Lung (tissue), 11 donors: ENCODE measurements at regions not wholly inside any gene's neighbourhood (a gene's known extent, or its start where the extent isn't known, plus 50 kb on each side); places are given as distances from the start of the nearest gene placed in this dataset.
A peak's percentile ranks its signal among the peaks of the same experiment; 100 is the strongest.

Source experiments
- ATAC-seq: fragments of 200-7000 bp; cut with Tn5 transposase; one replicate; pipeline ENCODE4 v1.9.1; 2020; ENCODE audit warnings: moderate number of reproducible peaks; ENCODE audit not compliant: insufficient read depth, low FRiP score
- DNase-seq, 3 donors: peaks; one replicate each; pipeline ENCODE4 v3.0.0-alpha.2; 2013 to 2017
- H3K27ac ChIP-seq, 2 donors: one replicate each; pipeline ENCODE4 v1.5.1; 2013; ENCODE audit warnings: mild to moderate bottlenecking in 2 of 2, moderate library complexity in 2 of 2, control low read depth in 1 of 2, inconsistent platforms in 1 of 2, low read depth in 1 of 2, low read length in 1 of 2
- H3K27me3 ChIP-seq, 3 donors: one replicate each; pipeline ENCODE4 v1.5.1; 2013; ENCODE audit warnings: low read length in 2 of 3; ENCODE audit not compliant: control insufficient read depth in 3 of 3, insufficient read depth in 3 of 3
- H3K36me3 ChIP-seq, 4 donors: one replicate each; pipeline ENCODE4 v1.5.1; 2013; ENCODE audit warnings: low read length in 4 of 4, mild to moderate bottlenecking in 1 of 4, moderate library complexity in 1 of 4; ENCODE audit not compliant: control insufficient read depth in 4 of 4, insufficient read depth in 4 of 4
- H3K4me1 ChIP-seq, 5 donors: one replicate each; pipeline ENCODE4 v1.5.1; 2013; ENCODE audit warnings: low read length in 5 of 5, mild to moderate bottlenecking in 2 of 5, moderate library complexity in 1 of 5; ENCODE audit not compliant: control insufficient read depth in 5 of 5, insufficient read depth in 5 of 5
- H3K4me3 ChIP-seq: one replicate; pipeline ENCODE4 v1.5.1; 2013; ENCODE audit warnings: mild to moderate bottlenecking, control low read depth, moderate library complexity
- H3K9ac ChIP-seq, 2 donors: one replicate each; pipeline ENCODE4 v1.5.1; 2013; ENCODE audit warnings: low read length in 2 of 2, control low read depth in 1 of 2; ENCODE audit not compliant: insufficient read depth in 1 of 2
- H3K9me3 ChIP-seq, 4 donors: one replicate each; pipeline ENCODE4 v1.5.1; 2013; ENCODE audit warnings: low read length in 3 of 4, mild to moderate bottlenecking in 1 of 4, moderate library complexity in 1 of 4; ENCODE audit not compliant: control insufficient read depth in 4 of 4, insufficient read depth in 3 of 4
- CTCF ChIP-seq: IDR thresholded peaks from 2 replicates; pipeline ENCODE4 v1.5.1; 2012; ENCODE audit warnings: mild to moderate bottlenecking; ENCODE audit errors: control extremely low read depth, extremely low read depth
- WGBS, 2 donors: extraction: QIAGEN DNeasy Blood & Tissue Kit; methylation state at CpG; one replicate each; pipeline ENCODE4 v1.1.7; 2013; 5-methylcytosine and 5-hydroxymethylcytosine counted together
- donor health status: control.
- donor health status: control.
- donor health status: Bipolar disorder and iron deficiency.
- donor health status: healthy.
- donor health status: DM: yes; HTN: yes; CAD: no.

- ATAC-seq = no peak
Measured at GRCh38 chr10:10044922-10045764, 972.5 kb upstream of the CELF2 start.

GRCh38 chr10:10045765-10046028 lies 972.0 kb upstream of the CELF2 start:
- no peak for ATAC-seq
- 92 to 93% methylated on average over 2 of the region's 2 CpGs for WGBS, 2 donors
- no peak for TF ChIP-seq CTCF

More at GRCh38 chr10:10044922-10045764, 972.5 kb upstream of the CELF2 start:
- Histone ChIP-seq H3K9ac (no peak overlapping the region), H3K4me1 (peaks cover 0 to 4% (median 0%) of the 10 kb centered on the region in 5 donors), H3K27me3 (no peaks in the 10 kb centered on the region), H3K4me3 (no peak overlapping the region), H3K36me3 (no peaks in the 10 kb centered on the region), H3K27ac (no peak overlapping the region), H3K9me3 (no peaks in the 10 kb centered on the region)
- peak in 1 of 3 donors; percentile 32 for DNase-seq
- WGBS, 2 donors = 91 to 92% methylated on average over 4 of the region's 4 CpGs
- no peak for TF ChIP-seq CTCF

DNA sequence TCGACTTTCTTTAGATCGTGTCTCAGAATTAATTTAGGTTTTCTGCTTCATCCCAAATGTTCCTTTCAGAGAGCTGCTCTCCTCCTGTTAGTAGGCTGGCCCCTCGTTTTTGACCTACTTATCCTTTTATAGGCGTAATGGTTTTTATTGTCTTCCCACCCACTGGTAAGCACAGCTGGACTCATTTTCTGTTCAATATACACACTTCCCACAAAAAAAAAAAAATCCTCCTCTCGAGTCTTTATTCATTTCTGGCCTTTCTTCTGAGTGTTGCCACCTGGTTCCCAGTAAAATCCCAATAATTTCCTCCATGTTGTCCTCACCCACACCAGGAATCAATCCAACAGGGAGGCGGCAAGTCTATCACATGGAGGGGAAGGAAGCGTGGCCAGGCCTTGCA lies 970.2 kb upstream of the CELF2 start:
- H3K9ac ChIP-seq = no peak overlapping the region
- DNase-seq = no peak
- WGBS, 2 donors = 79 to 88% methylated on average over 7 of the region's 7 CpGs

More at GRCh38 chr10:10045765-10046028, 972.0 kb upstream of the CELF2 start:
- H3K27ac ChIP-seq = no peak overlapping the region
- H3K36me3 ChIP-seq = no peaks in the 10 kb centered on the region
- H3K9me3 ChIP-seq = no peaks in the 10 kb centered on the region
- H3K9ac ChIP-seq = no peak overlapping the region
- no peaks in the 10 kb centered on the region for H3K27me3 ChIP-seq
- H3K4me3 ChIP-seq = no peak overlapping the region
- DNase-seq = no peak
- H3K4me1 ChIP-seq = peaks cover 0 to 4% (median 0%) of the 10 kb centered on the region in 5 donors

More for the DNA sequence above, 970.2 kb upstream of the CELF2 start:
- H3K4me3 ChIP-seq = no peak overlapping the region
- H3K4me1 ChIP-seq = peaks cover 0 to 4% (median 0%) of the 10 kb centered on the region in 5 donors
- no peaks in the 10 kb centered on the region for H3K9me3 ChIP-seq
- no peak for TF ChIP-seq CTCF
- H3K36me3 ChIP-seq = no peaks in the 10 kb centered on the region
- H3K27me3 ChIP-seq = no peaks in the 10 kb centered on the region
- no peak overlapping the region for H3K27ac ChIP-seq
- no peak for ATAC-seq
